ENCODE measurements at regions not wholly inside any gene's neighbourhood (a gene's known extent, or its start where the extent isn't known, plus 50 kb on each side); places are given as distances from the start of the nearest gene placed in this dataset.
"Not testable (repeated sequence)": the region's sequence is repeated elsewhere in the genome, so short reads cannot be mapped to it uniquely, and the experiment has no call there.

GRCh38 chr4:149065753-149066152 is 623.5 kb upstream of the NR3C2 start:
- Mint-ChIP-seq H3K9me3 (peaks cover 8% of the 10 kb centered on the region), H3K27me3 (ENCODE audit: low read depth) (peaks cover 9% of the 10 kb centered on the region), H3K4me3 (no peak overlapping the region), H3K36me3 (ENCODE audit: insufficient read depth) (no peaks in the 10 kb centered on the region), H3K4me1 (ENCODE audit: low read depth) (no peaks in the 10 kb centered on the region)
- DNase-seq: no peak
- no peak for ATAC-seq

DNA sequence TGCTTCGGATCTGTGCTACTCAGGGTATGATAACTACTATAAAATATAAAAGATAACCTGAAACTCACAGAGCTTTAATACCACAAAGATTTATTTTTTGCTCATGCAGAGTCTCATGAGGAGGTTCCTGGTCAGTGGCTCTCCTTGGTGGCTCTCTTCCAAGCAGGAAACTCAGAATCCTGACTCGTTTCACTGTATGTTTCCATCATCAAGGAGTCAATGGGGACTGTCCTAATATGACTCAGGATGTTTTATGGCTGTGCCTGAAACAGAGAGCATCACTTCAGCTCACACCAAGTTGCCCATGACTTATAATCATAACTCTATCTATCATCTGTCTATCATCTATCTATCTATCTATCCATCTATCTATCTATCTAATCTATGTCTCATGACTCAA is 620.8 kb upstream of the NR3C2 start:
- DNase-seq: no peak
- Mint-ChIP-seq H3K36me3 (ENCODE audit: insufficient read depth) (no peaks in the 10 kb centered on the region), H3K4me3 (no peak overlapping the region), H3K27me3 (ENCODE audit: low read depth) (peaks cover 9% of the 10 kb centered on the region), H3K9me3 (peaks cover 8% of the 10 kb centered on the region), H3K4me1 (ENCODE audit: low read depth) (no peaks in the 10 kb centered on the region)
- ATAC-seq: no peak

DNA sequence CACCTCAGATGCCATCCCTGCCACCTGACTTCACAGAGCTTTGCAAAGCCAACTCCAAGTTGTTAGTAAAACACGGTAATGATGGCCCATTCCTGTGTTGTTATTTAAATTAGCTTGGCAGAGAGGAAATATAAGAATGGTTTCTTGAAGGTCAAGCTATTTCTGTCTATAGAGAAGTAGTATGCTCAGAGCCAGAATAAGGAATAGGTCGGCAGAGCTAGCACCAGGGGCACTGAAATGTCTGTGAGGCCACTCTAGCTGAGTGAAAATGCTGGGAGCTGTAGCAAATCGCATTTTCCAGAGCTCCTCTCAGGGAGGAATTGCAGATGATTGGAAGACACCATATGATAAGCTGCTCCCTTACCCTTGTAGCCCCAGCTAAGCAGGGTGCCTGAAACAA is 615.4 kb upstream of the NR3C2 start:
- DNase-seq (no peak), ATAC-seq (no peak)
- H3K27me3 Mint-ChIP-seq (ENCODE audit: low read depth): no peaks in the 10 kb centered on the region
- no peaks in the 10 kb centered on the region for H3K9me3 Mint-ChIP-seq
- no peaks in the 10 kb centered on the region for H3K4me1 Mint-ChIP-seq (ENCODE audit: low read depth)
- H3K4me3 Mint-ChIP-seq: no peak overlapping the region
- H3K36me3 Mint-ChIP-seq (ENCODE audit: insufficient read depth): no peaks in the 10 kb centered on the region

- DNase-seq (no peak), ATAC-seq (no peak)
- Mint-ChIP-seq H3K4me3 (no peak overlapping the region), H3K27me3 (ENCODE audit: low read depth) (no peaks in the 10 kb centered on the region), H3K9me3 (no peaks in the 10 kb centered on the region), H3K36me3 (ENCODE audit: insufficient read depth) (no peaks in the 10 kb centered on the region), H3K4me1 (ENCODE audit: low read depth) (no peaks in the 10 kb centered on the region)
Measured at GRCh38 chr4:149056615-149057014, 614.4 kb upstream of the NR3C2 start.

GRCh38 chr4:149055624-149056023 is 613.4 kb upstream of the NR3C2 start:
- Mint-ChIP-seq H3K4me3 (no peak overlapping the region), H3K9me3 (no peaks in the 10 kb centered on the region), H3K4me1 (ENCODE audit: low read depth) (no peaks in the 10 kb centered on the region), H3K36me3 (ENCODE audit: insufficient read depth) (no peaks in the 10 kb centered on the region), H3K27me3 (ENCODE audit: low read depth) (no peaks in the 10 kb centered on the region)
- no peak for ATAC-seq
- no peak for DNase-seq

GRCh38 chr4:149050840-149051239 is 608.6 kb upstream of the NR3C2 start:
- no peaks in the 10 kb centered on the region for H3K9me3 Mint-ChIP-seq

DNA sequence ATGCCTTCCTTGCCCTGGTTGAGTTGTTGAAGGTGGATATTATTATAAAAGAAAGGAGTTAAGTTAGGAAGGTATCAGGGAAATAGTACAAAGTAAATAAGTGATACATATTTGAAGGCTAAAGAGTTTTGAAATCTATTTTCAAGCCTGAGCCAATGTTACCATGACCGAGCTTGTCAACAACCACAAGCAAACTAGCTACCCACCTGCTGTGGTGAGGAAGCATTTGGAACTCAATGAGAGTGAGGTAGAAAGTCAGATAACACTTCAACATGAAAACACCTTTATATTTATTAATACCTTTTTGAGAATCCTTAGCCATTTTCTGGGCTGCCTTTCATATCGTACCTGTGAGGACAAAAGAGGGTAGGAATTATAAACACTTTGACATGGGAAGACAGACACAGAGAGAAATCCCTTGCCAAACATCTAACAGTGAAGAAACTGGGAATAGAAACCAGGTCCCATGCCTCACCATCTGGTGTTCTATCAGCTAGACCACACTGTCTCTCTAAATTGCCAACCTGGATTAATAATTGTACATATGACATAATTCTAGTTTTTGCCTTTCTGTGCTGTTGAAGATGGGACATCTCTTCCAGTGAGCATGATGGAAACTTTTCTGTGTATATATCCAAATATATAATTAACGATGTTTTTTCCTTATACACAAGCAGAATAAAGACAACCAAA is 606.4 kb upstream of the NR3C2 start:
- H3K9me3 Mint-ChIP-seq: no peaks in the 10 kb centered on the region
- H3K4me3 Mint-ChIP-seq: no peak overlapping the region
- no peak for DNase-seq
- no peaks in the 10 kb centered on the region for H3K4me1 Mint-ChIP-seq (ENCODE audit: low read depth)
- H3K27me3 Mint-ChIP-seq (ENCODE audit: low read depth): no peaks in the 10 kb centered on the region
- ATAC-seq: no peak
- no peaks in the 10 kb centered on the region for H3K36me3 Mint-ChIP-seq (ENCODE audit: insufficient read depth)

More at GRCh38 chr4:149050840-149051239, 608.6 kb upstream of the NR3C2 start:
- Mint-ChIP-seq H3K36me3 (ENCODE audit: insufficient read depth) (no peaks in the 10 kb centered on the region), H3K4me1 (ENCODE audit: low read depth) (no peaks in the 10 kb centered on the region), H3K4me3 (no peak overlapping the region), H3K27me3 (ENCODE audit: low read depth) (no peaks in the 10 kb centered on the region)
- no peak for DNase-seq
- no peak for ATAC-seq

DNA sequence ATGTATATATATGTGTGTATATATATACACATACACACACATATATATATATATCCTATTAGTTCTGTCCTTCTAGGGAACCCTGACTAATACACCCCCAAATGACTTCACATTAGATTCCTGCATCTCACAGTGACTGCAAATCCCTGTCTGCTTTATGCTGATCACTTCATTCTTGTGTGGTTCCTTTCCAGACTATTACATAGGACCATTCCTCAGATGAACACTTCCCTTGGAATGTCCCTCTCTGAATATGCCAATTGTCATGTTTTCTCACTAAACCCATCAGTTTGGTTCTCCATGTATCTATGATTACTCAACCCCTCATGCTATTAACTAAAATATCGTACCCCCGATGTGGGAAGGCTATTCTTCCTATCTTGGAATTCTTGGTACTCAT is 605.2 kb upstream of the NR3C2 start:
- H3K27me3 Mint-ChIP-seq (ENCODE audit: low read depth): no peaks in the 10 kb centered on the region

GRCh38 chr4:149045731-149046130 is 603.5 kb upstream of the NR3C2 start:
- no peaks in the 10 kb centered on the region for H3K36me3 Mint-ChIP-seq (ENCODE audit: insufficient read depth)
- H3K9me3 Mint-ChIP-seq: peaks cover 4% of the 10 kb centered on the region
- H3K4me3 Mint-ChIP-seq: no peak overlapping the region
- no peaks in the 10 kb centered on the region for H3K4me1 Mint-ChIP-seq (ENCODE audit: low read depth)
- DNase-seq (no peak), ATAC-seq (no peak)
- no peaks in the 10 kb centered on the region for H3K27me3 Mint-ChIP-seq (ENCODE audit: low read depth)

More for the DNA sequence above, 605.2 kb upstream of the NR3C2 start:
- DNase-seq: no peak
- H3K9me3 Mint-ChIP-seq: no peaks in the 10 kb centered on the region
- no peak for ATAC-seq
- no peaks in the 10 kb centered on the region for H3K36me3 Mint-ChIP-seq (ENCODE audit: insufficient read depth)
- H3K4me1 Mint-ChIP-seq (ENCODE audit: low read depth): no peaks in the 10 kb centered on the region
- no peak overlapping the region for H3K4me3 Mint-ChIP-seq

- DNase-seq; H3K27me3 Mint-ChIP-seq (ENCODE audit: low read depth); H3K4me3 Mint-ChIP-seq; ATAC-seq; H3K36me3 Mint-ChIP-seq (ENCODE audit: insufficient read depth); H3K9me3 Mint-ChIP-seq; H3K4me1 Mint-ChIP-seq (ENCODE audit: low read depth): not testable (repeated sequence)
Measured at GRCh38 chr4:149039786-149040185, 597.6 kb upstream of the NR3C2 start.

GRCh38 chr4:149031399-149031798 is 589.2 kb upstream of the NR3C2 start:
- DNase-seq (no peak), ATAC-seq (peak in 1 of 2 donors; percentile 46)
- H3K36me3 Mint-ChIP-seq (ENCODE audit: insufficient read depth): no peaks in the 10 kb centered on the region
- H3K4me3 Mint-ChIP-seq: no peak overlapping the region
- peaks cover 4% of the 10 kb centered on the region for H3K27me3 Mint-ChIP-seq (ENCODE audit: low read depth)
- H3K9me3 Mint-ChIP-seq: no peaks in the 10 kb centered on the region
- no peaks in the 10 kb centered on the region for H3K4me1 Mint-ChIP-seq (ENCODE audit: low read depth)

GRCh38 chr4:149029056-149029651 is 586.9 kb upstream of the NR3C2 start:
- ATAC-seq: no peak
- Mint-ChIP-seq H3K4me1 (ENCODE audit: low read depth) (no peaks in the 10 kb centered on the region), H3K36me3 (ENCODE audit: insufficient read depth) (no peaks in the 10 kb centered on the region), H3K27me3 (ENCODE audit: low read depth) (peaks cover 4% of the 10 kb centered on the region), H3K4me3 (no peak overlapping the region), H3K9me3 (no peaks in the 10 kb centered on the region)
- DNase-seq: no peak

DNA sequence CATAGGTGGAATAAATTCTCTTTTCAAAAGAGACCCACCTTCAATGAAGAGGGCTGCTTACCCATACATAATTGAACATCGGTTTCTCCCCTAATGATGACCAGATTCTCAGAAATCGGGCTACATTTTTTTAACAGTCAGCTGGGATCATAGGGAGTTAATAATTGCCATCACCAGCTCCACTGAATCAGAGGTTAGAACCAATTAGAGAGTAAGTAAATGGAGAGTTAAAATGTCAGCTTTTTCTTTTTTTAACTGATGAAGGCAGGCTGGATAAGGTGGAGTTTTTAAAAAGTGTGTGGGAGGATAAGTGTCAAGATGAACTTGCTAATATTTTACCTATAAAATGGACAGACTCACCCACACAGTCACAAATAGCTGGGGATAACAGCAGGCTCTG is 584.5 kb upstream of the NR3C2 start:
- no peak for ATAC-seq
- Mint-ChIP-seq H3K9me3 (no peaks in the 10 kb centered on the region), H3K36me3 (ENCODE audit: insufficient read depth) (no peaks in the 10 kb centered on the region), H3K27me3 (ENCODE audit: low read depth) (no peaks in the 10 kb centered on the region), H3K4me3 (no peak overlapping the region), H3K4me1 (ENCODE audit: low read depth) (no peaks in the 10 kb centered on the region)
- DNase-seq: no peak

DNA sequence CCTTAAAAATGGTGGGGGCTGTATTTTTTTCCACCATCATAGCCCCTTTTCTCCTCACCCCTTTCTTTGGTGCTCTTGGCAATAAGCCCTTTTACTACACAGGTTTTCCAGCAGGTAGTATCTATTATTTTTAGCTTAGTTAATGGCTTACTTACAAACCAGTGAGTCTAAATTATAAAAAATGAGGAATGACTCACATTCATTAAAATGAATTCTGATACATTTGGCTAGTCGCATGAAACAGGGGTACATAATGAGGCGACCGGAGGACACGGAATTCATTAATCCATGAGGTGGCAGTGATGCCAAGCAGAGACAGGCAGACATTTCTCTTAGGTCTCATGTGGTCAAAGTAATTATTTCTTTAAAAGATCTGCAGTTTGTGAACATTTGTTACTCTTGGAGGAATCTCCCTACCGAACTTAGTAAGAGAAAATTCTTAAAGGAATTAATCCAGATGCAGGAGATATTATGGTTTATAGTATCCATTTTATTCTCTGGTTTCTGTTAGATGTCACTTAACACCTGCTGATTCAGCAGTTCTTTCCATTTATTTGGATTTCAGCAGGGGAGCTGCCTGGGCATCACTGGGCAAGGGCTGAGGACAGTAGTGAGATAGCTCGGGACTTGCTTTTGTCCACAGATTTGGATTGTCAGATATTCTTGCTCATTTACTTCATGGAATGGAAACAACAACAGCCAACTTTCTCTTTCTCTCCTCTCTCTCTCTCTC is 575.0 kb upstream of the NR3C2 start:
- no peak for DNase-seq
- ATAC-seq: no peak
- Mint-ChIP-seq H3K36me3 (ENCODE audit: insufficient read depth) (no peaks in the 10 kb centered on the region), H3K4me1 (ENCODE audit: low read depth) (no peaks in the 10 kb centered on the region), H3K4me3 (no peak overlapping the region), H3K9me3 (no peaks in the 10 kb centered on the region), H3K27me3 (ENCODE audit: low read depth) (peaks cover 3% of the 10 kb centered on the region)

DNA sequence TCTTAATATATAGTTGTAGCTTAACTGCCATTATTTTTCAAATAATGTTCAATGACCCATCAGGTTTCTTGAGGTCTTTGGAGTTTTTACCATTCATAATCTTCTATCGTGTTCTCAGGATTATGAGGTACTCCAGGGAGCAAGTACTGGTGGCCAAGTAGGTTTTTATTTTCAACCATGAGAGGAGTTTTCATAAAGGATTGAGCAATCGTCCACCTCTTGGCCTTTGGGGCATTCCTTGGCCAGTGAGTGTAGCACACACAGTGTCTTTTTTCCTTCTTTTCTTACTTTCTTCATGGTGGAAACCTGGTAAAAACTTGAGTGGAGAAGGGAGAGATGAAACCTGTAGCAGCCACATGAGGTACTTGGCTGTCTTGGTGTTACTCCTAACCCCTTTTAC is 567.0 kb upstream of the NR3C2 start:
- H3K9me3 Mint-ChIP-seq: no peaks in the 10 kb centered on the region
- DNase-seq (no peak), ATAC-seq (no peak)
- no peaks in the 10 kb centered on the region for H3K4me1 Mint-ChIP-seq (ENCODE audit: low read depth)
- no peak overlapping the region for H3K4me3 Mint-ChIP-seq
- no peaks in the 10 kb centered on the region for H3K36me3 Mint-ChIP-seq (ENCODE audit: insufficient read depth)
- H3K27me3 Mint-ChIP-seq (ENCODE audit: low read depth): peaks cover 3% of the 10 kb centered on the region
